GM23338 (cell line): ENCODE measurements at regions not wholly inside any gene's neighbourhood (a gene's known extent, or its start where the extent isn't known, plus 50 kb on each side); places are given as distances from the start of the nearest gene placed in this dataset.

Experiments used
- ATAC-seq: fragments of 200-7000 bp; cut with Tn5 transposase; 3 replicates; pipeline ENCODE4 v1.9.1; 2020
- DNase-seq: peaks from one replicate; pipeline ENCODE4 v3.0.0-alpha.2; 2015; ENCODE audit warnings: low spot score
- H2AFZ ChIP-seq: fragments of 200-600 bp; sonication (generic); 2 replicates; pipeline ENCODE4 v1.8.0; 2016; ENCODE audit warnings: antibody characterized with exemption, mild to moderate bottlenecking, moderate library complexity
- H3F3A ChIP-seq: fragments of 200-600 bp; sonication (generic); replicated peaks from 2 replicates; pipeline ENCODE4 v1.8.0; 2017; ENCODE audit warnings: antibody characterized with exemption, mixed run types, low read depth
- H3K27ac ChIP-seq: fragments of 200-600 bp; sonication (generic); 2 replicates; pipeline ENCODE4 v1.6.1; 2016; ENCODE audit warnings: low read depth
- H3K27me3 ChIP-seq: fragments of 200-600 bp; sonication (generic); 2 replicates; pipeline ENCODE4 v1.8.0; 2016; ENCODE audit warnings: mild to moderate bottlenecking, mixed run types, moderate library complexity; ENCODE audit not compliant: insufficient read depth
- H3K36me3 ChIP-seq: fragments of 200-600 bp; sonication (generic); 2 replicates; pipeline ENCODE4 v1.8.0; 2016; ENCODE audit warnings: mild to moderate bottlenecking; ENCODE audit not compliant: insufficient read depth
- H3K4me1 ChIP-seq: fragments of 200-600 bp; sonication (generic); 2 replicates; pipeline ENCODE4 v1.8.0; 2016; ENCODE audit warnings: mild to moderate bottlenecking, moderate library complexity; ENCODE audit not compliant: insufficient read depth
- H3K4me2 ChIP-seq: fragments of 200-600 bp; sonication (generic); 2 replicates; pipeline ENCODE4 v1.7.1; 2017; ENCODE audit warnings: mixed run types
- H3K4me3 ChIP-seq: fragments of 200-600 bp; sonication (generic); 2 replicates; pipeline ENCODE4 v1.6.1; 2016; ENCODE audit warnings: mixed run types
- H3K79me2 ChIP-seq: fragments of 200-600 bp; sonication (generic); replicated peaks from 2 replicates; pipeline ENCODE4 v1.8.0; 2017; ENCODE audit warnings: mild to moderate bottlenecking; ENCODE audit not compliant: insufficient read depth
- H3K9me2 ChIP-seq: fragments of 200-600 bp; sonication (generic); 2 replicates; pipeline ENCODE4 v1.8.0; 2017; ENCODE audit not compliant: insufficient read depth
- H4K20me1 ChIP-seq: fragments of 200-600 bp; sonication (generic); replicated peaks from 2 replicates; pipeline ENCODE4 v1.8.0; 2017; ENCODE audit warnings: mild to moderate bottlenecking; ENCODE audit not compliant: insufficient read depth
- H3K27ac Mint-ChIP-seq: 2 replicates; pipeline ENCODE4 v1.8.0; 2020; ENCODE audit warnings: inconsistent platforms, mild to moderate bottlenecking, moderate library complexity, mixed read lengths
- H3K27me3 Mint-ChIP-seq: 3 replicates; pipeline ENCODE4 v1.8.0; 2022; ENCODE audit warnings: low read depth, mild to moderate bottlenecking, moderate library complexity, mixed read lengths, inconsistent platforms; ENCODE audit not compliant: insufficient read depth, poor library complexity
- H3K36me3 Mint-ChIP-seq: 3 replicates; pipeline ENCODE4 v1.8.0; 2021; ENCODE audit warnings: low read depth, mild to moderate bottlenecking, inconsistent platforms, moderate library complexity, mixed read lengths
- H3K4me1 Mint-ChIP-seq: 3 replicates; pipeline ENCODE4 v1.8.0; 2020; ENCODE audit warnings: mild to moderate bottlenecking, inconsistent platforms, mixed read lengths
- H3K4me3 Mint-ChIP-seq: 3 replicates; pipeline ENCODE4 v1.8.0; 2021; ENCODE audit warnings: moderate library complexity, mild to moderate bottlenecking, inconsistent platforms, mixed read lengths
- H3K9me3 Mint-ChIP-seq: 3 replicates; pipeline ENCODE4 v1.8.0; 2020; ENCODE audit warnings: moderate library complexity, mild to moderate bottlenecking, inconsistent platforms, mixed read lengths
- CREB1 ChIP-seq: fragments of 250-450 bp; sonication (Bioruptor Pico); IDR thresholded peaks from 2 replicates; pipeline ENCODE4 v1.5.0; 2020; ENCODE audit warnings: low read depth, mild to moderate bottlenecking, moderate library complexity
- EZH2 ChIP-seq: fragments of 200-600 bp; sonication (generic); IDR thresholded peaks from one replicate; pipeline ENCODE4 v1.8.0; 2017; ENCODE audit warnings: antibody characterized with exemption, mild to moderate bottlenecking, low read depth; ENCODE audit not compliant: unreplicated experiment
- EZH2phosphoT487 ChIP-seq: fragments of 200-600 bp; sonication (generic); IDR thresholded peaks from one replicate; pipeline ENCODE4 v1.8.1; 2018; ENCODE audit warnings: antibody characterized with exemption; ENCODE audit not compliant: unreplicated experiment
- JUNB ChIP-seq: IDR thresholded peaks from one replicate; pipeline ENCODE4 v1.6.1; 2016; ENCODE audit warnings: antibody characterized with exemption; ENCODE audit not compliant: unreplicated experiment
- NANOG ChIP-seq: IDR thresholded peaks from 2 replicates; pipeline ENCODE4 v1.6.1; 2016; ENCODE audit warnings: antibody characterized with exemption, borderline replicate concordance
- POLR2AphosphoS5 ChIP-seq: IDR thresholded peaks from 2 replicates; pipeline ENCODE4 v1.6.1; 2016; ENCODE audit warnings: antibody characterized with exemption, low read depth
- STAT1 ChIP-seq: IDR thresholded peaks from one replicate; pipeline ENCODE4 v1.6.1; 2016; ENCODE audit warnings: antibody characterized with exemption; ENCODE audit not compliant: unreplicated experiment
- ZNF114 ChIP-seq: fragments of 250-450 bp; sonication (Bioruptor Pico); IDR thresholded peaks from 2 replicates; pipeline ENCODE4 v1.5.0; 2020; ENCODE audit warnings: mild to moderate bottlenecking, moderate library complexity
- ZNF331 ChIP-seq: fragments of 250-450 bp; sonication (Bioruptor Pico); IDR thresholded peaks from 2 replicates; pipeline ENCODE4 v1.5.0; 2020; ENCODE audit warnings: low read depth, mild to moderate bottlenecking, moderate library complexity
- TF ChIP-seq, protein P1 (sequence below): IDR thresholded peaks from one replicate; pipeline ENCODE4 v1.6.1; 2018; ENCODE audit warnings: antibody characterized with exemption; ENCODE audit not compliant: unreplicated experiment
- TF ChIP-seq, protein P2 (sequence below), 2 experiments: fragments of 200-600 bp in 1 of 2; sonication (generic) in 1 of 2; conservative IDR thresholded peaks; 2 replicates each; pipeline versions ENCODE4 v1.5.1 to v1.6.1; 2016 to 2017; ENCODE audit warnings: antibody characterized with exemption in 2 of 2, low read depth in 2 of 2, mild to moderate bottlenecking in 2 of 2, moderate library complexity in 1 of 2
- TF ChIP-seq, protein P3 (sequence below): IDR thresholded peaks from 2 replicates; pipeline ENCODE4 v1.6.1; 2016; ENCODE audit warnings: antibody characterized with exemption
- TF ChIP-seq, protein P4 (sequence below): fragments of 250-450 bp; sonication (Bioruptor Pico); IDR thresholded peaks from 2 replicates; pipeline ENCODE4 v1.5.0; 2020; ENCODE audit warnings: mild to moderate bottlenecking, moderate library complexity

DNA sequence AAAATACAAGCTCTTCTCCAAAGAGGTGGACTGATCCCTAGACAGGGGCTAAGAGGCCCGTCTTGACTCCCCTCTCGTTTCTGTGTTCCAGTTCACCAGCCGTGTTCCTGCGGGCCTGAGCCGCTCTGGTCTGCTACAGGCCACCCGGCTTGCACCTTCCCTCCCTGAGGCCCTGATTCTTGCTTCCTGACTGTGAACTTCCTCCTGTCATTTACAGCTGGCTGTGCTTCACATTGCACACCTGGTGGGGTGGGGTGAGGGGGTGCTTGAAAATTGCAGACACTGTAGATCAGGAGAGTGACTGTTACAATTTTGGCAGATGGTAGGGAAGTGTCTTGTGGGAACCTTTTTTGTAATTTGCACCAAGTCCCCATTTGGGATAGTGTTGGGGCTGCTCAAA lies 64.4 kb downstream of the TSN start:
- Histone ChIP-seq H4K20me1 (no peaks in the 10 kb centered on the region), H3K4me1 (peaks cover 4% of the 10 kb centered on the region; the same call in 1 of the 2 replicates)

More for the DNA sequence above, 64.4 kb downstream of the TSN start:
- TF ChIP-seq EZH2 (no peak), ZNF114 (no peak), STAT1 (no peak), POLR2AphosphoS5 (no peak), JUNB (no peak), EZH2phosphoT487 (no peak), ZNF331 (CRISPR knock-in tag) (no peak), NANOG (no peak), CREB1 (CRISPR knock-in tag) (no peak)
- TF ChIP-seq, protein P1, sequence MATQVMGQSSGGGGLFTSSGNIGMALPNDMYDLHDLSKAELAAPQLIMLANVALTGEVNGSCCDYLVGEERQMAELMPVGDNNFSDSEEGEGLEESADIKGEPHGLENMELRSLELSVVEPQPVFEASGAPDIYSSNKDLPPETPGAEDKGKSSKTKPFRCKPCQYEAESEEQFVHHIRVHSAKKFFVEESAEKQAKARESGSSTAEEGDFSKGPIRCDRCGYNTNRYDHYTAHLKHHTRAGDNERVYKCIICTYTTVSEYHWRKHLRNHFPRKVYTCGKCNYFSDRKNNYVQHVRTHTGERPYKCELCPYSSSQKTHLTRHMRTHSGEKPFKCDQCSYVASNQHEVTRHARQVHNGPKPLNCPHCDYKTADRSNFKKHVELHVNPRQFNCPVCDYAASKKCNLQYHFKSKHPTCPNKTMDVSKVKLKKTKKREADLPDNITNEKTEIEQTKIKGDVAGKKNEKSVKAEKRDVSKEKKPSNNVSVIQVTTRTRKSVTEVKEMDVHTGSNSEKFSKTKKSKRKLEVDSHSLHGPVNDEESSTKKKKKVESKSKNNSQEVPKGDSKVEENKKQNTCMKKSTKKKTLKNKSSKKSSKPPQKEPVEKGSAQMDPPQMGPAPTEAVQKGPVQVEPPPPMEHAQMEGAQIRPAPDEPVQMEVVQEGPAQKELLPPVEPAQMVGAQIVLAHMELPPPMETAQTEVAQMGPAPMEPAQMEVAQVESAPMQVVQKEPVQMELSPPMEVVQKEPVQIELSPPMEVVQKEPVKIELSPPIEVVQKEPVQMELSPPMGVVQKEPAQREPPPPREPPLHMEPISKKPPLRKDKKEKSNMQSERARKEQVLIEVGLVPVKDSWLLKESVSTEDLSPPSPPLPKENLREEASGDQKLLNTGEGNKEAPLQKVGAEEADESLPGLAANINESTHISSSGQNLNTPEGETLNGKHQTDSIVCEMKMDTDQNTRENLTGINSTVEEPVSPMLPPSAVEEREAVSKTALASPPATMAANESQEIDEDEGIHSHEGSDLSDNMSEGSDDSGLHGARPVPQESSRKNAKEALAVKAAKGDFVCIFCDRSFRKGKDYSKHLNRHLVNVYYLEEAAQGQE: no peak
- TF ChIP-seq, protein P2, sequence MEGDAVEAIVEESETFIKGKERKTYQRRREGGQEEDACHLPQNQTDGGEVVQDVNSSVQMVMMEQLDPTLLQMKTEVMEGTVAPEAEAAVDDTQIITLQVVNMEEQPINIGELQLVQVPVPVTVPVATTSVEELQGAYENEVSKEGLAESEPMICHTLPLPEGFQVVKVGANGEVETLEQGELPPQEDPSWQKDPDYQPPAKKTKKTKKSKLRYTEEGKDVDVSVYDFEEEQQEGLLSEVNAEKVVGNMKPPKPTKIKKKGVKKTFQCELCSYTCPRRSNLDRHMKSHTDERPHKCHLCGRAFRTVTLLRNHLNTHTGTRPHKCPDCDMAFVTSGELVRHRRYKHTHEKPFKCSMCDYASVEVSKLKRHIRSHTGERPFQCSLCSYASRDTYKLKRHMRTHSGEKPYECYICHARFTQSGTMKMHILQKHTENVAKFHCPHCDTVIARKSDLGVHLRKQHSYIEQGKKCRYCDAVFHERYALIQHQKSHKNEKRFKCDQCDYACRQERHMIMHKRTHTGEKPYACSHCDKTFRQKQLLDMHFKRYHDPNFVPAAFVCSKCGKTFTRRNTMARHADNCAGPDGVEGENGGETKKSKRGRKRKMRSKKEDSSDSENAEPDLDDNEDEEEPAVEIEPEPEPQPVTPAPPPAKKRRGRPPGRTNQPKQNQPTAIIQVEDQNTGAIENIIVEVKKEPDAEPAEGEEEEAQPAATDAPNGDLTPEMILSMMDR (conservative IDR thresholded peaks at IDR 0.05; ENCODE audit: low read depth in 2 of 2): no peak
- TF ChIP-seq, protein P3, sequence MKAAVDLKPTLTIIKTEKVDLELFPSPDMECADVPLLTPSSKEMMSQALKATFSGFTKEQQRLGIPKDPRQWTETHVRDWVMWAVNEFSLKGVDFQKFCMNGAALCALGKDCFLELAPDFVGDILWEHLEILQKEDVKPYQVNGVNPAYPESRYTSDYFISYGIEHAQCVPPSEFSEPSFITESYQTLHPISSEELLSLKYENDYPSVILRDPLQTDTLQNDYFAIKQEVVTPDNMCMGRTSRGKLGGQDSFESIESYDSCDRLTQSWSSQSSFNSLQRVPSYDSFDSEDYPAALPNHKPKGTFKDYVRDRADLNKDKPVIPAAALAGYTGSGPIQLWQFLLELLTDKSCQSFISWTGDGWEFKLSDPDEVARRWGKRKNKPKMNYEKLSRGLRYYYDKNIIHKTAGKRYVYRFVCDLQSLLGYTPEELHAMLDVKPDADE: no peak
- TF ChIP-seq, protein P4, sequence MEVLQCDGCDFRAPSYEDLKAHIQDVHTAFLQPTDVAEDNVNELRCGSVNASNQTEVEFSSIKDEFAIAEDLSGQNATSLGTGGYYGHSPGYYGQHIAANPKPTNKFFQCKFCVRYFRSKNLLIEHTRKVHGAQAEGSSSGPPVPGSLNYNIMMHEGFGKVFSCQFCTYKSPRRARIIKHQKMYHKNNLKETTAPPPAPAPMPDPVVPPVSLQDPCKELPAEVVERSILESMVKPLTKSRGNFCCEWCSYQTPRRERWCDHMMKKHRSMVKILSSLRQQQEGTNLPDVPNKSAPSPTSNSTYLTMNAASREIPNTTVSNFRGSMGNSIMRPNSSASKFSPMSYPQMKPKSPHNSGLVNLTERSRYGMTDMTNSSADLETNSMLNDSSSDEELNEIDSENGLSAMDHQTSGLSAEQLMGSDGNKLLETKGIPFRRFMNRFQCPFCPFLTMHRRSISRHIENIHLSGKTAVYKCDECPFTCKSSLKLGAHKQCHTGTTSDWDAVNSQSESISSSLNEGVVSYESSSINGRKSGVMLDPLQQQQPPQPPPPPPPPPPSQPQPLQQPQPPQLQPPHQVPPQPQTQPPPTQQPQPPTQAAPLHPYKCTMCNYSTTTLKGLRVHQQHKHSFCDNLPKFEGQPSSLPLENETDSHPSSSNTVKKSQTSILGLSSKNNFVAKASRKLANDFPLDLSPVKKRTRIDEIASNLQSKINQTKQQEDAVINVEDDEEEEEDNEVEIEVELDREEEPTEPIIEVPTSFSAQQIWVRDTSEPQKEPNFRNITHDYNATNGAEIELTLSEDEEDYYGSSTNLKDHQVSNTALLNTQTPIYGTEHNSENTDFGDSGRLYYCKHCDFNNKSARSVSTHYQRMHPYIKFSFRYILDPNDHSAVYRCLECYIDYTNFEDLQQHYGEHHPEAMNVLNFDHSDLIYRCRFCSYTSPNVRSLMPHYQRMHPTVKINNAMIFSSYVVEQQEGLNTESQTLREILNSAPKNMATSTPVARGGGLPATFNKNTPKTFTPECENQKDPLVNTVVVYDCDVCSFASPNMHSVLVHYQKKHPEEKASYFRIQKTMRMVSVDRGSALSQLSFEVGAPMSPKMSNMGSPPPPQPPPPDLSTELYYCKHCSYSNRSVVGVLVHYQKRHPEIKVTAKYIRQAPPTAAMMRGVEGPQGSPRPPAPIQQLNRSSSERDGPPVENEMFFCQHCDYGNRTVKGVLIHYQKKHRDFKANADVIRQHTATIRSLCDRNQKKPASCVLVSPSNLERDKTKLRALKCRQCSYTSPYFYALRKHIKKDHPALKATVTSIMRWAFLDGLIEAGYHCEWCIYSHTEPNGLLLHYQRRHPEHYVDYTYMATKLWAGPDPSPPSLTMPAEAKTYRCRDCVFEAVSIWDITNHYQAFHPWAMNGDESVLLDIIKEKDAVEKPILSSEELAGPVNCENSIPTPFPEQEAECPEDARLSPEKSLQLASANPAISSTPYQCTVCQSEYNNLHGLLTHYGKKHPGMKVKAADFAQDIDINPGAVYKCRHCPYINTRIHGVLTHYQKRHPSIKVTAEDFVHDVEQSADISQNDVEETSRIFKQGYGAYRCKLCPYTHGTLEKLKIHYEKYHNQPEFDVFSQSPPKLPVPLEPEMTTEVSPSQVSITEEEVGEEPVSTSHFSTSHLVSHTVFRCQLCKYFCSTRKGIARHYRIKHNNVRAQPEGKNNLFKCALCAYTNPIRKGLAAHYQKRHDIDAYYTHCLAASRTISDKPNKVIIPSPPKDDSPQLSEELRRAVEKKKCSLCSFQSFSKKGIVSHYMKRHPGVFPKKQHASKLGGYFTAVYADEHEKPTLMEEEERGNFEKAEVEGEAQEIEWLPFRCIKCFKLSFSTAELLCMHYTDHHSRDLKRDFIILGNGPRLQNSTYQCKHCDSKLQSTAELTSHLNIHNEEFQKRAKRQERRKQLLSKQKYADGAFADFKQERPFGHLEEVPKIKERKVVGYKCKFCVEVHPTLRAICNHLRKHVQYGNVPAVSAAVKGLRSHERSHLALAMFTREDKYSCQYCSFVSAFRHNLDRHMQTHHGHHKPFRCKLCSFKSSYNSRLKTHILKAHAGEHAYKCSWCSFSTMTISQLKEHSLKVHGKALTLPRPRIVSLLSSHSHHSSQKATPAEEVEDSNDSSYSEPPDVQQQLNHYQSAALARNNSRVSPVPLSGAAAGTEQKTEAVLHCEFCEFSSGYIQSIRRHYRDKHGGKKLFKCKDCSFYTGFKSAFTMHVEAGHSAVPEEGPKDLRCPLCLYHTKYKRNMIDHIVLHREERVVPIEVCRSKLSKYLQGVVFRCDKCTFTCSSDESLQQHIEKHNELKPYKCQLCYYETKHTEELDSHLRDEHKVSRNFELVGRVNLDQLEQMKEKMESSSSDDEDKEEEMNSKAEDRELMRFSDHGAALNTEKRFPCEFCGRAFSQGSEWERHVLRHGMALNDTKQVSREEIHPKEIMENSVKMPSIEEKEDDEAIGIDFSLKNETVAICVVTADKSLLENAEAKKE: no peak
- peak overlapping the region; percentile 80; the same call in 1 of the 2 replicates for H2AFZ ChIP-seq
- no peak overlapping the region for H3K27ac ChIP-seq
- H3K27me3 ChIP-seq: no peaks in the 10 kb centered on the region
- H3K27ac Mint-ChIP-seq: no peak overlapping the region
- H3K36me3 ChIP-seq: no peaks in the 10 kb centered on the region
- H3K4me3 Mint-ChIP-seq: no peak overlapping the region
- H3K4me3 ChIP-seq: no peak overlapping the region
- peaks cover 24% of the 10 kb centered on the region; the same call in 2 of the 3 replicates for H3K9me3 Mint-ChIP-seq
- H3K36me3 Mint-ChIP-seq: peaks cover 6% of the 10 kb centered on the region; the same call in 2 of the 3 replicates
- no peak overlapping the region for H3K4me2 ChIP-seq
- ATAC-seq (no peak), DNase-seq (no peak)
- H3K27me3 Mint-ChIP-seq: peaks cover 5% of the 10 kb centered on the region
- peaks cover 10% of the 10 kb centered on the region; the same call in 1 of the 2 replicates for H3K9me2 ChIP-seq
- H3K4me1 Mint-ChIP-seq: no peaks in the 10 kb centered on the region; the same call in 2 of the 3 replicates
- no peaks in the 10 kb centered on the region for H3F3A ChIP-seq
- H3K79me2 ChIP-seq: no peaks in the 10 kb centered on the region
